Stomach (tissue), 8 donors: ENCODE measurements at regions not wholly inside any gene's neighbourhood (a gene's known extent, or its start where the extent isn't known, plus 50 kb on each side); places are given as distances from the start of the nearest gene placed in this dataset.
A peak's percentile ranks its signal among the peaks of the same experiment; 100 is the strongest.

ENCODE experiments used
- DNase-seq, 2 donors: peaks; one replicate each; pipeline versions ENCODE4 v3.0.0 to v3.0.0-alpha.2; 2013 to 2019
- H3K27ac ChIP-seq, 5 donors: fragments of 200-600 bp in 4 of 5; sonication (generic) in 4 of 5; one replicate each; pipeline ENCODE4 v1.5.1; 2013 to 2019; ENCODE audit warnings: mild to moderate bottlenecking in 1 of 5, moderate library complexity in 1 of 5
- H3K27me3 ChIP-seq, 3 donors: fragments of 200-600 bp; sonication (generic); one replicate each; pipeline ENCODE4 v1.5.1; 2017 to 2019; ENCODE audit warnings: mixed run types in 1 of 3
- H3K36me3 ChIP-seq, 4 donors: fragments of 200-600 bp; sonication (generic); 1 replicate in 3 of 4; 2 replicates in 1 of 4; pipeline ENCODE4 v1.5.1; 2016 to 2019
- H3K4me1 ChIP-seq, 4 donors: fragments of 200-600 bp; sonication (generic); one replicate each; pipeline ENCODE4 v1.5.1; 2016 to 2019
- H3K4me3 ChIP-seq, 4 donors: fragments of 200-600 bp; sonication (generic) in 3 of 4; one replicate each; pipeline ENCODE4 v1.5.1; 2016 to 2019; ENCODE audit warnings: mild to moderate bottlenecking in 1 of 4
- H3K9me3 ChIP-seq, 4 donors: fragments of 200-600 bp; sonication (generic); one replicate each; pipeline ENCODE4 v1.5.1; 2016 to 2019
- CTCF ChIP-seq, 7 experiments: fragments of 450-650 bp in 4 of 7; fragments of 200-600 bp in 3 of 7; sonication (generic) in 3 of 7; IDR thresholded peaks; one replicate each; pipeline ENCODE4 v1.5.1; 2016 to 2019; ENCODE audit warnings: antibody characterized with exemption in 7 of 7, control low read depth in 2 of 7, mild to moderate bottlenecking in 1 of 7
- EP300 ChIP-seq: sonication (generic); formaldehyde crosslinking; IDR thresholded peaks from one replicate; pipeline ENCODE4 v1.6.1; 2017; ENCODE audit warnings: antibody characterized with exemption
- POLR2A ChIP-seq, 4 donors: fragments of 450-650 bp; IDR thresholded peaks; one replicate each; pipeline ENCODE4 v1.6.1; 2016; ENCODE audit warnings: antibody characterized with exemption in 4 of 4, control low read depth in 2 of 4, mild to moderate bottlenecking in 1 of 4, moderate library complexity in 1 of 4
- POLR2AphosphoS5 ChIP-seq, 3 donors: sonication (generic); formaldehyde crosslinking; IDR thresholded peaks; one replicate each; pipeline ENCODE4 v1.6.1; 2016; ENCODE audit warnings: antibody characterized with exemption in 3 of 3
- WGBS, 5 donors: extraction: QIAGEN DNeasy Blood & Tissue Kit in 3 of 5; methylation state at CpG; one replicate each; pipeline versions ENCODE4 v1.1.5 to v1.1.7; 2013 to 2018; 5-methylcytosine and 5-hydroxymethylcytosine counted together
- intact Hi-C: fragments of 100-400 bp; cut with DNase I; formaldehyde crosslinking; loops from one replicate; pipeline ENCODE4 v1.15.1; 2023; ENCODE audit warnings: low total_unique reads
- donor health status: healthy with polysubstance abuse.
- donor health status: Bipolar disorder and iron deficiency.
- donor health status: healthy.

GRCh38 chr4:26028793-26029567 lies 115.0 kb downstream of the SMIM20 start:
- WGBS, 5 donors, result 14 to 18% (median 17%) methylated on average over 30 to 39 of the region's 39 CpGs
- Histone ChIP-seq H3K4me1 (peaks cover 20 to 37% (median 30%) of the 10 kb centered on the region in 4 donors), H3K27ac (peak overlapping the region in 3 of 5 donors; percentile 10 to 75 (median 58)), H3K4me3 (peak overlapping the region in 3 of 4 donors; percentile 1 to 19 (median 15)), H3K36me3 (no peaks in the 10 kb centered on the region), H3K9me3 (no peaks in the 10 kb centered on the region), H3K27me3 (peaks cover 0 to 14% (median 0%) of the 10 kb centered on the region in 3 donors)
- TF ChIP-seq POLR2A (IDR thresholded peaks at IDR 0.05) (no peak), POLR2AphosphoS5 (IDR thresholded peaks at IDR 0.05) (peak in 1 of 3 donors; percentile 32), EP300 (no peak), CTCF (IDR thresholded peaks at IDR 0.05) (peak in 5 of 7 experiments; percentile 32 to 83 (median 67))
- intact Hi-C loops, result no loop called here
- DNase-seq, result peak; percentile 81 to 92

GRCh38 chr4:26029568-26030131 lies 115.6 kb downstream of the SMIM20 start:
- intact Hi-C loops, result no loop called here
- H3K27ac ChIP-seq, result peak overlapping the region in 2 of 5 donors; percentile 58 to 75
- no peak overlapping the region for H3K4me3 ChIP-seq
- 75 to 91% (median 86%) methylated on average over 15 to 18 of the region's 18 CpGs for WGBS, 5 donors
- H3K27me3 ChIP-seq, result peaks cover 0 to 14% (median 0%) of the 10 kb centered on the region in 3 donors
- TF ChIP-seq EP300 (no peak), CTCF (IDR thresholded peaks at IDR 0.05) (no peak), POLR2AphosphoS5 (IDR thresholded peaks at IDR 0.05) (no peak), POLR2A (IDR thresholded peaks at IDR 0.05) (no peak)
- H3K9me3 ChIP-seq, result no peaks in the 10 kb centered on the region
- no peaks in the 10 kb centered on the region for H3K36me3 ChIP-seq
- DNase-seq, result peak in 1 of 2 donors; percentile 35
- H3K4me1 ChIP-seq, result peaks cover 20 to 37% (median 30%) of the 10 kb centered on the region in 4 donors

DNA sequence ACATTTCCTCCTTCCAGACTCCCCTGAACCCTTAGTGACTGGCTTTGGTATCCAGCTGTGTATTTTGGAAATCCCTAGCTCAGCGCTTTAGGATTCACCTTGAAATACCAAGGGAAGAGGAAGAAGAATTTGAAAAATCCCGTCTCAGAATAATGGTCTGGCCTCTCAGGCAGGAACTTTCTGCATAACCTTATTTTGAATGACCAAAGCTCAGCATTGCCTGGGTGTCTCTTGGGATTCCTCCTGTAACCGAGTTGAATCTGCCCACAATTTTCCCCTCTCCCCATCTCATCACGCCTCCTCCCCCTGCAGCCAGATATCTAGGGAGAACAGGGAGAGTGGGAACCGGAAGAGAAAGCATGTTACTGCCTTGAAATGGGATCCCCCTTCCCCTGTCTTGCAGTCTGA lies 116.2 kb downstream of the SMIM20 start:
- H3K4me3 ChIP-seq, result no peak overlapping the region
- no peaks in the 10 kb centered on the region for H3K36me3 ChIP-seq
- TF ChIP-seq CTCF (IDR thresholded peaks at IDR 0.05) (no peak), EP300 (no peak), POLR2AphosphoS5 (IDR thresholded peaks at IDR 0.05) (no peak), POLR2A (IDR thresholded peaks at IDR 0.05) (no peak)
- H3K27me3 ChIP-seq, result peaks cover 0 to 14% (median 0%) of the 10 kb centered on the region in 3 donors
- intact Hi-C loops, result no loop called here
- peaks cover 20 to 37% (median 30%) of the 10 kb centered on the region in 4 donors for H3K4me1 ChIP-seq
- H3K9me3 ChIP-seq, result no peaks in the 10 kb centered on the region
- no peak for DNase-seq
- WGBS, 5 donors, result 58 to 81% (median 70%) methylated on average over 5 of the region's 5 CpGs
- H3K27ac ChIP-seq, result peak overlapping the region in 2 of 5 donors; percentile 58 to 75

- H3K36me3 ChIP-seq, result no peaks in the 10 kb centered on the region
- no peaks in the 10 kb centered on the region for H3K9me3 ChIP-seq
- TF ChIP-seq POLR2A (IDR thresholded peaks at IDR 0.05), result no peak
- no peak for TF ChIP-seq EP300
- no peak for TF ChIP-seq POLR2AphosphoS5 (IDR thresholded peaks at IDR 0.05)
- no peak for TF ChIP-seq CTCF (IDR thresholded peaks at IDR 0.05)
- peak overlapping the region in 2 of 5 donors; percentile 73 to 75 for H3K27ac ChIP-seq
- no peak overlapping the region for H3K4me3 ChIP-seq
- DNase-seq, result no peak
- 85 to 90% (median 89%) methylated on average over 8 of the region's 8 CpGs for whole genome bisulfite sequencing, 5 donors
- H3K4me1 ChIP-seq, result peaks cover 20 to 37% (median 30%) of the 10 kb centered on the region in 4 donors
- H3K27me3 ChIP-seq, result peaks cover 0 to 14% (median 0%) of the 10 kb centered on the region in 3 donors
- intact Hi-C loops, result no loop called here
Observed at GRCh38 chr4:26030780-26031179, 116.8 kb downstream of the SMIM20 start.
